A549 (cell line): ENCODE measurements at regions not wholly inside any gene's neighbourhood (a gene's known extent, or its start where the extent isn't known, plus 50 kb on each side); places are given as distances from the start of the nearest gene placed in this dataset.

ENCODE experiments used
- ATAC-seq, 2 experiments: fragments of 200-7000 bp in 1 of 2; fragments of >200 bp in 1 of 2; cut with Nextera tagmentation in 1 of 2; cut with Tn5 transposase in 1 of 2; 3 replicates each; pipeline versions ENCODE4 v1.8.0 to v1.9.1; 2018 to 2020; ENCODE audit warnings: mild to moderate bottlenecking in 1 of 2, moderate library complexity in 1 of 2
- CTCF ChIA-PET: fragments of 300-600 bp; sonication (Branson Sonifier 250); formaldehyde crosslinking; extraction: SDS; loops from one replicate; lab custom pipeline; 2021; ENCODE audit warnings: antibody characterized with exemption, inconsistent platforms; lab: Yijun Ruan, JAX
- POLR2A ChIA-PET: fragments of 350-600 bp; formaldehyde crosslinking; extraction: SDS; loops from one replicate; lab custom pipeline; 2021; ENCODE audit warnings: antibody characterized with exemption, inconsistent platforms; lab: Yijun Ruan, JAX
- DNase-seq, 2 experiments: peaks; one replicate each; pipeline versions ENCODE4 v3.0.0 to v3.0.0-alpha.2; 2011 to 2016; ENCODE audit warnings: low read depth in 1 of 2, low spot score in 1 of 2
- FAIRE-seq: peaks from 2 replicates; lab custom pipeline; 2011; peaks lifted over from hg19 to GRCh38; lab: Jason Lieb, UNC
- H3K27ac ChIP-seq, 2 experiments: fragments of >200 bp; sonication (Bioruptor Twin); formaldehyde crosslinking; 3 replicates each; pipeline ENCODE4 v1.5.1; 2016 to 2017
- H3K4me1 ChIP-seq: fragments of >200 bp; sonication (Bioruptor Twin); formaldehyde crosslinking; 3 replicates; pipeline ENCODE4 v1.6.1; 2016
- H3K4me2 ChIP-seq: fragments of >200 bp; sonication (Bioruptor Twin); formaldehyde crosslinking; 3 replicates; pipeline ENCODE4 v1.6.1; 2016
- H3K4me3 ChIP-seq: fragments of >200 bp; sonication (Bioruptor Twin); formaldehyde crosslinking; 3 replicates; pipeline ENCODE4 v1.5.1; 2016
- H3K9me3 ChIP-seq: fragments of >200 bp; sonication (Bioruptor Twin); formaldehyde crosslinking; 3 replicates; pipeline ENCODE4 v1.6.1; 2016
- BCL3 ChIP-seq: fragments of >200 bp; sonication (Bioruptor Twin); formaldehyde crosslinking; IDR thresholded peaks from 3 replicates; pipeline ENCODE4 v1.6.1; 2016
- ESRRA ChIP-seq: fragments of 150-350 bp; IDR thresholded peaks from 2 replicates; pipeline ENCODE4 v1.6.1; 2014; ENCODE audit warnings: mild to moderate bottlenecking, low read length, borderline replicate concordance
- FOSL2 ChIP-seq, 2 experiments: fragments of 450-650 bp in 1 of 2; fragments of >200 bp in 1 of 2; sonication (Bioruptor Twin) in 1 of 2; formaldehyde crosslinking; IDR thresholded peaks; 2 replicates each; pipeline versions ENCODE4 v1.5.0 to v1.6.1; 2016 to 2020; ENCODE audit warnings: mild to moderate bottlenecking in 1 of 2, moderate library complexity in 1 of 2
- HMGXB4 ChIP-seq: fragments of 250-450 bp; sonication (Bioruptor Pico); IDR thresholded peaks from 2 replicates; pipeline ENCODE4 v1.5.0; 2021; ENCODE audit warnings: mild to moderate bottlenecking, moderate library complexity, borderline replicate concordance
- MAX ChIP-seq: IDR thresholded peaks from 2 replicates; pipeline ENCODE4 v1.6.1; 2012
- NR3C1 ChIP-seq: fragments of >200 bp; sonication (Bioruptor Twin); formaldehyde crosslinking; IDR thresholded peaks from 3 replicates; pipeline ENCODE4 v1.6.1; 2017
- PBX3 ChIP-seq: IDR thresholded peaks from 2 replicates; pipeline ENCODE4 v1.6.1; 2012
- PHF8 ChIP-seq: fragments of 200-600 bp; sonication (generic); IDR thresholded peaks from 2 replicates; pipeline ENCODE4 v1.6.1; 2016; ENCODE audit warnings: low read depth, mild to moderate bottlenecking, antibody characterized with exemption, moderate library complexity, borderline replicate concordance
- WGBS: methylation state at CpG from one replicate; pipeline ENCODE4 v1.1.6; 2017; ENCODE audit errors: missing lambda C conversion rate; 5-methylcytosine and 5-hydroxymethylcytosine counted together

GRCh38 chr20:19074828-19075516 lies 137.5 kb upstream of the SLC24A3 start:
- DNase-seq (no peak), ATAC-seq (no peak), FAIRE-seq (no peak)
- no peaks in the 10 kb centered on the region for H3K4me1 ChIP-seq
- ChIA-PET CTCF (no interaction called here), POLR2A (no interaction called here)
- H3K27ac ChIP-seq: no peak overlapping the region
- no peak for TF ChIP-seq FOSL2 (IDR thresholded peaks at IDR 0.05)
- no peak for TF ChIP-seq FOSL2 (CRISPR knock-in tag; IDR thresholded peaks at IDR 0.05)
- no peak for TF ChIP-seq BCL3
- 20% methylated on average over 8 of the region's 8 CpGs for WGBS
- H3K4me2 ChIP-seq: no peak overlapping the region
- H3K9me3 ChIP-seq: no peaks in the 10 kb centered on the region; the same call in 2 of the 3 replicates
- no peak overlapping the region for H3K4me3 ChIP-seq

- TF ChIP-seq HMGXB4 (CRISPR knock-in tag) (no peak), BCL3 (no peak), MAX (no peak), PBX3 (no peak), PHF8 (no peak)
- Histone ChIP-seq H3K4me2 (no peak overlapping the region), H3K4me3 (no peak overlapping the region), H3K9me3 (no peaks in the 10 kb centered on the region; the same call in 2 of the 3 replicates), H3K4me1 (no peaks in the 10 kb centered on the region), H3K27ac (no peak overlapping the region)
- 24% methylated on average over 5 of the region's 5 CpGs for WGBS
- ChIA-PET POLR2A (no interaction called here), CTCF (no interaction called here)
- DNase-seq (no peak), FAIRE-seq (no peak), ATAC-seq (no peak)
Measured at GRCh38 chr20:19077370-19078220, 134.8 kb upstream of the SLC24A3 start.

- TF ChIP-seq NR3C1 (no peak), ESRRA (no peak)
- Histone ChIP-seq H3K27ac (no peak overlapping the region), H3K4me2 (no peak overlapping the region), H3K9me3 (no peaks in the 10 kb centered on the region; the same call in 2 of the 3 replicates), H3K4me1 (no peaks in the 10 kb centered on the region), H3K4me3 (no peak overlapping the region)
- WGBS: 43% methylated on average over 7 of the region's 7 CpGs
- ChIA-PET CTCF (no interaction called here), POLR2A (no interaction called here)
- no peak for DNase-seq
- ATAC-seq: no peak
- no peak for FAIRE-seq
Measured at GRCh38 chr20:19078448-19079373, 133.7 kb upstream of the SLC24A3 start.
